Left renal pelvis (tissue), 4 donors: ENCODE measurements at regions not wholly inside any gene's neighbourhood (a gene's known extent, or its start where the extent isn't known, plus 50 kb on each side); places are given as distances from the start of the nearest gene placed in this dataset.

ENCODE experiments used
- DNase-seq, 4 donors: peaks; one replicate each; pipeline ENCODE4 v3.0.0-alpha.2; 2013; ENCODE audit warnings: low read depth in 4 of 4, low spot score in 3 of 4

DNA sequence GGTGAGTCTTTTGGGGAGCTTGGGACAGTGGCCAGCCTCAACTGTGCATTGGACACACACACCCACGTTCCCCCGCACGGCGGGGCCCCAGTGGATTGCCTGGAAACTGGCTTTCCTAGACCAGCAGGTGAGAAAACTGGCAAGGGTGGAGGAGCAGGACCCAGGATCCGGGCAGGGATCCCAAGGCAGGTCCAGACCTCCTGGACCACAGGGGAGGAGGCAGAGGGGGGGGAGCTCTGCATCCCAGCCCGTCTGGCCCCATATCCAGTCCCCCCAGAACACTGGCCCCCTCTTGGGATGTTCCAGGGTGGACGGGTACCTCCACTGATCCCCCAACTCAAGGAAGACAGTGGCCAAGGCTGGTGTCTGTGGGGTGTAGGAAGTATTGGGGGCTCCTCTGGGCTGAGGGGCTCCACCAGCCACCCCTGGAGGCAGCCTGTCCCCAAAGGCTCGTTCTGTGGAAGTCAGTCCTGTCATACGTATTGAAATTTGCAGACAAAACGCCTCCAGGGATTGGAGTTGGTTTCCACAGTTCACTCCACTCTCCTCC lies 89.3 kb upstream of the LINC01488 start:
- DNase-seq: no peak

DNA sequence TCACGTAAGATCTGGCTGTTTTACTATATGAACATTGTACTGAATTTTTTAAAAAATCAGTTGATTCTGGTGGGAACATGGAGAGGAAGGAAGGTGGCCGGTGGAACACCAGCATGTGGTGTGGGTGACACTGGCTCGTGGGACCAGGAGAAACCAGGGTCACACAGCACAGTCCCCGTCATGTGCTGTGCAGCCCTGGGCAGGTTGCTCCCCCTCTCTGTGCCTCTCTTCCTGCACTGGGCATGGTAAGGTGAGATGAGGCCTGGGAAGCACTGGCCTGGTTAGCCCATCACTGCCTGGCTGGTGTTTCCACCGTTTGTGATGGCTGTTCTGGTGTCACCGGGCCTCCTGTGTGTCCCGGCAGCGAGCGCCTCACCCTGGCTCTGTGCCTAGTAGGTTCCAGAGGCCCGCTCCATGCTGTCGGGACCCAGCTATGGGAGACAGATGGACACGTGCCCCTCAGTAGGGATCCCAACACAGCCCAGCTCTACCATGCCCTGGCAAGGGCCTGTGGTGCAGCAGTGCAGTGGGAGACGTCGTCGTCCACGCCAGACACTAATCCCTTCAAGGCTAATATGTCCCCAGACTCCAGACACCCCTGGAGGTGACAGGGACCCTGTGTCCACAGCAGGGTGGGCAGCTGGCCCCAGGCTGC lies 88.2 kb upstream of the LINC01488 start:
- no peak for DNase-seq

DNA sequence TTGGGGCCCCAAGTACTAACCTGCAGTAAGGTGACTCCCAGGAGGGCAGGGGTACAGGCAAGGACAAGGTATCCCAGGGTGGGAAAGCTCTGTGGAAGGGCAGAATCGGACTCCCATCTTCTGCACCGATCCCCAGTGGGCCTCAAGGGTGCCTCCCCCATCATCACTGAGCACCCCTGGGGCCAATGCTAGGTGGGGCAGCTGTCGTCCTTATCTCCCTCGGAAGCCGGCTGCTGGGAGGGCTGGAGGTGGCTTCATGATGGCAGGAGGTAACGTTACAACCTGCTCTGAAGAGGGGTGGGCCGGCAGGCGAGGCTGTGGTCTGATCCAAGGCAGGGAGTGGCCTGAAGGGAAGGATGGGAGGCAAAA lies 87.6 kb upstream of the LINC01488 start:
- DNase-seq: no peak

DNA sequence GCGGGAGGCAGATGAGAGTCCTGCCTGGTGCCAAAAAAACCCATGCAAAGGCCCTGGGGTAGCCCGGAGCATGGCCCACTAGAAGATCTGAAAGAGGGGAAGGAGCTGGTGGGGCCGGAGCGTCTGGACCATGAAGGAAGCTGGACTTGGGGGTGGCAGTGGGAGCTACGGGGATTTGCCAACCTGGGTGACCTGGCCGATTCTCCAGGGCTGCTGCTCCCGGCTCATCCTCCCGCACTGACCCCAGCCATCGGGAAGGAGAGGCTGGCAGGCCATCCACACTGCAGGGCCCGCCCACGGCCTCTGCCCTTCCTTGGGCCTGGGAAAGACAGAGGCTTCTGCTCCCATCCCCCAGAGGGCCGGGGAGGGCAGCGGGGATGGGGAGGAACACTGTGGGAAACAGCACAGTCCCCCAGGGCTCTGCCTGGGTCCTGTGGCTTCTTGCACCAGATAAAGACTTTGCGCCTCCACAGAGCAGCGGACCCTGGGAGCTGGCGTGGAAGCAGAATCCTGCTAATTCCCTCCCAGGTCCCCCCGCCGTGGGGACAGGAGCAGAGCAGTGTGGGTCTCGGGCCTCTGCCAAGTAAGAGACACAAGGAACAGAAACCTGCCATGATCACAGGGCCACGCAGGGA lies 87.1 kb upstream of the LINC01488 start:
- no peak for DNase-seq

GRCh38 chr11:69394869-69395246 lies 86.6 kb upstream of the LINC01488 start:
- DNase-seq: no peak

GRCh38 chr11:69395287-69395686 lies 86.2 kb upstream of the LINC01488 start:
- no peak for DNase-seq

DNA sequence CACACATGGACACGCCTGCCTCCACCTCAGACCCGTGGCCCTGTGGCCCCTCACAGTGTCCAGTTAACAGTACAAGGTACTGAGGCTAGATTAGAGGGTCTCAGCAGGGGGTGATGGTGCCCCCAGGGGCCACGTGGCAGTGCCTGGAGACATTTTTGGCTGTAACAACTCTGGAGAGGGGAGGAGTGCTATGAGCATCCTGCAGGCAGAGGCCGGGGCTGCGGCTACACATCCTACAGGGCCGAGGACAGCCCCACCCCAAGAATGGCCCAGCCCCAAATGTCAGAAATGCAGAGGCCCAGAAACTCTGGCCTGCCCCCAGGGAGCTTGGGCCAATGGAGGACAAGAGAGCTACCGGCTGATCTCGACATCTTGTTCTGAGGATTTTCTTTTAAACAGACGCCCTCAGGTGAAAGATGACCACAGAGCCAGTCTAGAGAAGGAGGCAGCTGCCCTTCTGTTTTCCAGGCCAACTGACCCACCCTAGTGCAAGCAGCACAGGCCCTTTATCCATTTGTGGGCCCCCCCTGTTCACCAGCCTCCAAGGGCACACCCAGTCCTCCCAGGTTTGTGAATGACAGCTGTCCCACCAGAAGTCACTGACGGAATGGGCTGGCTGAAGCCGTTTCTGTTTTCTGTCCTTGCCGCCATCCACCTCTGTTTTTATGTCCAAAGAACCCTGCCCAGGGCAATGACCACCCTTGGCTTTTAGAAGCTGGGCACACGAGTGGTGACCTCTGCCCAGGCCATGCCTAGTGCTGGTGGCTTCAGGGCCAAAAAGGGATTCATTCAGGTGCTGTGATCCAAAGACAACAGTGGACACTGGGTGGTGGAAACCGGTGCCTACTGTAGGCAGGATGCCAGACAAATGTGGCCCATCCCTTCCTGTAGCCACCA lies 85.2 kb upstream of the LINC01488 start:
- no peak for DNase-seq

DNA sequence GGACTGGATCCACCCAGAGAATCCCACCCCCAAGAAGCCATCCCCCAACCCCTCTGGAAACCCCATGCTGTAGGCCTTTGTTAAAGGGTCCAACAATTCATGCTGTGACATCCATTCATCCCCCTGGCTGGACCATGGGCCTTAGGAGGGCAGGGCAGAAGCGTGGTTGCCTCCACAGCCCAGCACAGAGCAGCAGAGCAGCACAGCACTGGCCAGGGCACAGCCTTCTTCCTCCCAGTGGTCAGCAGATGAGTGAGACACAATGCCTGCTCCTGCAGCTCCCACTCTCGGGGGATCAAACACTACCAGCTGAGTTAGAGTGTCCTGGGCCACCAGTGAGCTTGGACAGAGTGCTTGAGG lies 84.5 kb upstream of the LINC01488 start:
- DNase-seq: no peak

DNA sequence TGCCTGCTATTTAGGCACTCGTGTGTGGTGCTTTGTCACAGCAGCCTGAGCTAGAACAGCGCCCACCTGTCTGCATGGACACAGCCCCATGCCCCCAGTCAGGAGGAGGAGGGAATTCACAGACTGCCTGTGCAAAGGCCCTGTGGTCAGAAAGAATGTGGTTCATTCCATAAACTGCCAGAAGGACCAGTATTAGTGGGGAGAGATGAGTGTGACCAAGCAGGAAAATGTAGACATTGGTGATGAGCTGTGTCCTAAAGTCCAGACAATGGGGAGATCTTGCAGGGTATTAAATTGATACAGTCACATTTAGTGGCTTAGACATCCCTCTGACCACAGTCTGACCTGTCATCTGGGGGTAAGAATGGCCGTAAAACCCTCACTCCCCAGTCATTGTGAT lies 83.7 kb upstream of the LINC01488 start:
- DNase-seq: no peak

GRCh38 chr11:69398529-69399492 lies 82.7 kb upstream of the LINC01488 start:
- DNase-seq: peak in 2 of 4 donors; percentile 44 to 47

DNA sequence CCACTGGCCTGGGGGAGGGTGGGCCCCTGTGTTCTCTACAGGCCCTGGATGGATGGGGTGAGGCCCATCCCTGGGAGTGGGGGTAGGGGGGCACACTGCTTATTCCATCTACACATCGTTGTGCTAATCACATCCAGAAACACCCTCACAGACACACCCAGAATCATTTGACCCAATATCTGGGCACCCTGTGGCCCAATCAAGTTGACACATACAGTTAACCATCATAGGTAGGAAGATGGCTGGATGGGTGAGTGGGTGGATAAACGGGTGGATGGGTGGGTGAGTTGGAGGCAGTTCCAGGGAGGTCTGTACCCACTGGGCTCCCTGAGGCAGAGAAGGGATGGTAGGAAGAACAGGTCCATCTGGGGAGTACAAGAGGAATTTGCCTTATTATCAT lies 81.3 kb upstream of the LINC01488 start:
- DNase-seq: no peak

DNA sequence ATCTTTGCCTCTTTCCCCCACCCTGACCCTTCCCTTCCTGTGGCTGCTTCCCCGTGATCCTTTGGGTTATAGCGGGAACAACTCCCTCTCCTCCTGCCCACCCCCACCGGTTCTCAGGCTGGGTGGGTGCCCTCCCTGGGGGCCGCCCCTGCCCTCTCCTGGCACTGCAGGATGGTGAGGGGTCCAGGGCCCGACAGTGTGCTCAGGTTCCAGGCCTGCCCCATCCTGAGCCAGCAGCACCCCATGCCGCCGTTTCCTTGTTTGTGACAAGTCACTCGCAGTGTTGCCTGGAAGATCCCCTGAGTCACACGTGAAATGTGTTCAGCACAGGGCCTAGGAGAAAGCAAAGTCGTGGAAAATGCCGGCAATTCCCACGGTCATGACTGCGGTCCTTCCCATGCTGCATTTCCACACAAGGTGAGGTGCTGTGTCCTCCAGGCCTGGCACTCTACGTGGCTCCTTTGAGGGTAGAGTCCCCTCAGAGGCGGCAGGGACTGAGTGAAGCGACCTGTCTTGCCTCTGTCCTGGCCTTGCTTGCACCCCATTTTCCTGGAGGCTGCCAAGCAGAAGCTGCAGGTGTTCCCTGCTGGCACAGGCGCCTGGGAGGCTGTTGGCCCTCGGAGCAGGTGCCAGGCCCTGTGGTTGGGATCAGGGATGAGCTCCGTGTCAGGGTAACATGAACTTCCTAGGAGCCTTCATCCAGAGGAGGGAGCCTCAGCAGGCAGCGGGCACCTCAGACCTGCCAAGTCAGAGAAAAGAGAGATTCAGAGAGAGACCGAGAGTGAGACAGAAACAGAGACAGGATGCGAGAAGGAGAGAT lies 80.5 kb upstream of the LINC01488 start:
- DNase-seq: no peak

GRCh38 chr11:69401715-69402114 lies 79.7 kb upstream of the LINC01488 start:
- DNase-seq: no peak

DNA sequence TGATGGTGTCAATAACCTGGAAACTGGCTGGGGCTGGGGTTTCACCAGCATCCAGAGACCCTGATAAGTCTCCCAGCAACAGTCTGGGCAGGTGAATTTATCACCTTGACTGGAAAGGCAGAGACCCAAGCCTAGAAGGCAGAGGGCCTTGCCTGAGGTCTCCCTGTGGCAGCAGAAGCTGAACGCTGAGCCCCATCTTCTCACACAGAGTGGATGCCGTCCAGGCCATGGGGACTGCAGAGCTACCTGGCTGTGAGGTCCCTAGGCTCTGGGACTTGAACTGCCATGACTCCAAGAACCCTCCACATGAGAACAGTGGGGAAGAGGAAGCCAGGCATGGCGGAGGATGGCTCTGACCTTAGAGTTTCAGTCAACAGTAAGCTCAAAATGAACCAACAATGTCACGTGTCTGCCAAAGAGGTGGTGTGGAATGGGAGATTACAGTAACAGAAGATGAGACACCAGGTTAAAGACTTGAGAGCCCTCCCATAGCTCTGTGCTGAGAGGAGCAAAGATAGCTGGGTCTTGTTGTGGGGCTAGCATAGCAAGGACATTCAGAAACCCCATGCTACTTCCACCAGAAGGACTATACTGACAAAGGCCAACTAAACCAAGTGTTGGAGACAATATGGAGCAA lies 79.1 kb upstream of the LINC01488 start:
- no peak for DNase-seq

- no peak for DNase-seq
Measured at GRCh38 chr11:69403556-69404215, 77.8 kb upstream of the LINC01488 start.

DNA sequence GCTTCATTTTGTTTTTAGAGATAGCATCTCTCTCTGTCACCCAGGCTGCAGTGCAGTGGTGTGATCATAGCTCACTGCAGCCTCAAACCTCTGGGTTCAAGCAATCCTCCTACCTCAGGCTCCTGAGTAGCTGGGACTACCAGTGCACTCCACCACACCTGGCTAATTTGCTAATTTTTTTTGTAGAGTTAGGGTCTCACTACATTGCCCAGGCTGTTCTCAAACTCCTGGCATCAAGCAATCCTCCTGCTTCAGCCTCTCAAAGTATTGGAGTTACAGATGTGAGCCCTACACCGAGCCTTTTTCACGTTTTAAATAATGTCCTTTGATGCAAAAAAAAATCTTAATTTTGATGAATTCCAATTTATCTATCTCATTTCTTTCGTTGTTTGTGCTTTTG lies 75.4 kb upstream of the LINC01488 start:
- DNase-seq: no peak

DNA sequence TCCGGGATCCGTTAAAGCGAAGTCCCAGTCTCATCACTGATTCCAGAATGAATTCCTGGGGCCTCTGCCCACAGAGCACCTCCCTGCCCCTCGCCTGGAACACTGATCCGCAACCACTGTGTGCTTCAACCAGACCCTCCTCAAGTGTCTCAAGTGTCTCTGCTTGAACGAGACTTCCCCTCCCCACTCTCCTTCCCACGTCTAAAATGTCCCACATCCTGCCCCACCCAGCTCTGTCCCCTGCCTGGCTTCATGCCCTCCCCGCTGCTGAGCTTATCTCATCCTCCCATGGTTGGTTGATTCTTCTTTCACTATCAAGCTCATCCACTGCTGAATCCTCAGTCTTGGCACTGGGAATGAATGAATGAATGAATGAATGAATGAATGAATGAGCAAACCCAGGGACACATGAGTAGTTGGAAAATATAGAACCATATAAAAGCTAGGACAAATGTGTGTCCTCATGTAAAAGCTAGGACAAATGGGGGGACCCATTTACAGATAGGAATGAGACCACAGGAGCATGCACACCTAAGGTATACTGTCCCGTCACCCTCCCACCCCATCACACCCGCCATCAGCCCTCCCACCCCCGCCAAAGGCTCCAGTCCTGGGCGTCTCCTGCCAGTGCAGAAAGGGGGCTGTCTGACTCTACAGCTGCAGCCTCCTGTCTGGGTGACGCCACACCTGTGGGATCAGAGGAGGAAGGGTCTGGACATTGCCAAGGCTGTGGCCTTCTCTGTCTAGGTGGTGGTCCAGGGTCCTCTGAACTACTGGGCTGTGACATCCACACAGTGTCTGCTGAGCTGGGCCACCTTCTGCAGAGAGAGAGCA lies 71.4 kb upstream of the LINC01488 start:
- DNase-seq: no peak
